ENCODE measurements at regions not wholly inside any gene's neighbourhood (a gene's known extent, or its start where the extent isn't known, plus 50 kb on each side); places are given as distances from the start of the nearest gene placed in this dataset.

- no peaks in the 10 kb centered on the region for H4K20me1 ChIP-seq (ENCODE audit: insufficient read depth)
- no peaks in the 10 kb centered on the region for H3K9me3 ChIP-seq (ENCODE audit: low read length)
- H3K9me2 ChIP-seq (ENCODE audit: insufficient read depth, low read length) = no peaks in the 10 kb centered on the region
- H3K4me3 ChIP-seq (ENCODE audit: low read length) = no peak overlapping the region
- H3K4me2 ChIP-seq (ENCODE audit: low read length) = no peak overlapping the region
- no peak overlapping the region for H3K27ac ChIP-seq (ENCODE audit: low read length)
- H3K36me3 ChIP-seq (ENCODE audit: insufficient read depth, low read length) = no peaks in the 10 kb centered on the region
- TF ChIP-seq CTCF (IDR thresholded peaks at IDR 0.05; ENCODE audit: poor library complexity, severe bottlenecking) (no peak), EP300 (conservative IDR thresholded peaks at IDR 0.05; ENCODE audit: poor library complexity, severe bottlenecking) (no peak), MXI1 (conservative IDR thresholded peaks at IDR 0.05; ENCODE audit: poor library complexity, severe bottlenecking) (no peak), EZH2 (IDR thresholded peaks at IDR 0.05; ENCODE audit: borderline replicate concordance, insufficient read depth, low read length, poor library complexity, severe bottlenecking) (no peak), REST (IDR thresholded peaks at IDR 0.05; ENCODE audit: borderline replicate concordance) (no peak), SMC3 (conservative IDR thresholded peaks at IDR 0.05; ENCODE audit: poor library complexity) (no peak), POLR2AphosphoS5 (IDR thresholded peaks at IDR 0.05) (no peak), TAF1 (IDR thresholded peaks at IDR 0.05; ENCODE audit: low read depth) (no peak), RAD21 (conservative IDR thresholded peaks at IDR 0.05) (no peak)
- H2AFZ ChIP-seq (ENCODE audit: low read depth, low read length) = no peak overlapping the region
- no peaks in the 10 kb centered on the region for H3K27me3 ChIP-seq (ENCODE audit: insufficient read depth, low read depth, low read length)
- no peaks in the 10 kb centered on the region for H3F3A ChIP-seq (ENCODE audit: insufficient read depth, low read length, poor library complexity, severe bottlenecking)
- H3K9ac ChIP-seq (ENCODE audit: low read length) = no peak overlapping the region
- H3K79me2 ChIP-seq (replicated peaks; ENCODE audit: insufficient read depth, low read length) = no peaks in the 10 kb centered on the region
Observed at GRCh38 chr2:140063356-140063755, 1283.2 kb upstream of the NXPH2 start.

- Histone ChIP-seq H3K9me3 (ENCODE audit: low read length) (no peaks in the 10 kb centered on the region), H3K27ac (ENCODE audit: low read length) (no peak overlapping the region), H3K36me3 (ENCODE audit: insufficient read depth, low read length) (no peaks in the 10 kb centered on the region), H3K9me2 (ENCODE audit: insufficient read depth, low read length) (no peaks in the 10 kb centered on the region), H3K4me2 (ENCODE audit: low read length) (no peak overlapping the region), H3K9ac (ENCODE audit: low read length) (no peak overlapping the region), H2AFZ (ENCODE audit: low read depth, low read length) (no peak overlapping the region), H3K4me3 (ENCODE audit: low read length) (no peak overlapping the region), H4K20me1 (ENCODE audit: insufficient read depth) (no peaks in the 10 kb centered on the region), H3K27me3 (ENCODE audit: insufficient read depth, low read depth, low read length) (no peaks in the 10 kb centered on the region), H3F3A (ENCODE audit: insufficient read depth, low read length, poor library complexity, severe bottlenecking) (no peaks in the 10 kb centered on the region), H3K79me2 (replicated peaks; ENCODE audit: insufficient read depth, low read length) (no peaks in the 10 kb centered on the region)
- TF ChIP-seq TAF1 (IDR thresholded peaks at IDR 0.05; ENCODE audit: low read depth) (no peak), RAD21 (conservative IDR thresholded peaks at IDR 0.05) (no peak), CTCF (IDR thresholded peaks at IDR 0.05; ENCODE audit: poor library complexity, severe bottlenecking) (no peak), REST (IDR thresholded peaks at IDR 0.05; ENCODE audit: borderline replicate concordance) (no peak), POLR2AphosphoS5 (IDR thresholded peaks at IDR 0.05) (no peak), SMC3 (conservative IDR thresholded peaks at IDR 0.05; ENCODE audit: poor library complexity) (no peak), EP300 (conservative IDR thresholded peaks at IDR 0.05; ENCODE audit: poor library complexity, severe bottlenecking) (no peak), EZH2 (IDR thresholded peaks at IDR 0.05; ENCODE audit: borderline replicate concordance, insufficient read depth, low read length, poor library complexity, severe bottlenecking) (no peak), MXI1 (conservative IDR thresholded peaks at IDR 0.05; ENCODE audit: poor library complexity, severe bottlenecking) (no peak)
Observed at GRCh38 chr2:140061240-140061639, 1281.0 kb upstream of the NXPH2 start.
